DMS 273 treated with DMSO at 0.1 percent for 48 hours (cell line): ENCODE measurements at regions not wholly inside any gene's neighbourhood (a gene's known extent, or its start where the extent isn't known, plus 50 kb on each side); places are given as distances from the start of the nearest gene placed in this dataset.
"Not testable (repeated sequence)": the region's sequence is repeated elsewhere in the genome, so short reads cannot be mapped to it uniquely, and the experiment has no call there.

Experiments used
- DNase-seq: peaks from one replicate; lab custom pipeline; 2025; lab: John Stamatoyannopoulos, UW

GRCh38 chr14:97143456-97143855 is 346.3 kb downstream of the VRK1 start:
- DNase-seq, result no peak

GRCh38 chr14:97148021-97148420 is 350.8 kb downstream of the VRK1 start:
- not testable (repeated sequence) for DNase-seq

- DNase-seq, result no peak
Measured at GRCh38 chr14:97149775-97150174, 352.6 kb downstream of the VRK1 start.

- no peak for DNase-seq
Measured at GRCh38 chr14:97153527-97153926, 356.3 kb downstream of the VRK1 start.

GRCh38 chr14:97155320-97155719 is 358.1 kb downstream of the VRK1 start:
- DNase-seq, result no peak

GRCh38 chr14:97155814-97156213 is 358.6 kb downstream of the VRK1 start:
- DNase-seq, result no peak

GRCh38 chr14:97156705-97157104 is 359.5 kb downstream of the VRK1 start:
- DNase-seq, result no peak

- DNase-seq, result no peak
Measured at GRCh38 chr14:97158102-97158501, 360.9 kb downstream of the VRK1 start.

GRCh38 chr14:97159124-97159523 is 361.9 kb downstream of the VRK1 start:
- no peak for DNase-seq

- DNase-seq, result no peak
Measured at GRCh38 chr14:97162621-97163020, 365.4 kb downstream of the VRK1 start.

- DNase-seq, result no peak
Measured at GRCh38 chr14:97164021-97164420, 366.8 kb downstream of the VRK1 start.

GRCh38 chr14:97166497-97166896 is 369.3 kb downstream of the VRK1 start:
- DNase-seq, result no peak

- not testable (repeated sequence) for DNase-seq
Measured at GRCh38 chr14:97167577-97167976, 370.4 kb downstream of the VRK1 start.

GRCh38 chr14:97172644-97173043 is 375.5 kb downstream of the VRK1 start:
- DNase-seq, result no peak

GRCh38 chr14:97177016-97177415 is 379.8 kb downstream of the VRK1 start:
- DNase-seq, result no peak

- no peak for DNase-seq
Measured at GRCh38 chr14:97177635-97178034, 380.5 kb downstream of the VRK1 start.

- no peak for DNase-seq
Measured at GRCh38 chr14:97178781-97179180, 381.6 kb downstream of the VRK1 start.

- DNase-seq, result no peak
Measured at GRCh38 chr14:97179573-97179972, 382.4 kb downstream of the VRK1 start.

- DNase-seq, result no peak
Measured at GRCh38 chr14:97180304-97181200, 383.4 kb downstream of the VRK1 start.

GRCh38 chr14:97185186-97185585 is 388.0 kb downstream of the VRK1 start:
- DNase-seq, result no peak

GRCh38 chr14:97187916-97188315 is 390.7 kb downstream of the VRK1 start:
- DNase-seq, result no peak

- DNase-seq, result no peak
Measured at GRCh38 chr14:97196336-97196735, 399.2 kb downstream of the VRK1 start.

- DNase-seq, result no peak
Measured at GRCh38 chr14:97198813-97199212, 401.6 kb downstream of the VRK1 start.

GRCh38 chr14:97200245-97200644 is 403.1 kb downstream of the VRK1 start:
- DNase-seq, result no peak
